H9 (cell line): ENCODE measurements at regions not wholly inside any gene's neighbourhood (a gene's known extent, or its start where the extent isn't known, plus 50 kb on each side); places are given as distances from the start of the nearest gene placed in this dataset.

ENCODE experiments used
- DNase-seq: peaks from one replicate; pipeline ENCODE4 v3.0.0-alpha.2; 2017
- H2AFZ ChIP-seq: one replicate; pipeline ENCODE4 v1.6.1; 2013; ENCODE audit warnings: mild to moderate bottlenecking, low read length, control low read depth, moderate library complexity
- H2AK5ac ChIP-seq: 2 replicates; pipeline ENCODE4 v1.6.1; 2013; ENCODE audit warnings: low read length, control low read depth, mixed read lengths; ENCODE audit not compliant: insufficient read length
- H2BK120ac ChIP-seq: one replicate; pipeline ENCODE4 v1.6.1; 2013; ENCODE audit warnings: low read depth, mild to moderate bottlenecking, low read length, control low read depth, inconsistent platforms; ENCODE audit not compliant: poor library complexity, severe bottlenecking
- H2BK12ac ChIP-seq: 2 replicates; pipeline ENCODE4 v1.6.1; 2013; ENCODE audit warnings: low read length, control low read depth, mixed read lengths, low read depth; ENCODE audit not compliant: insufficient read length
- H2BK15ac ChIP-seq: 2 replicates; pipeline ENCODE4 v1.6.1; 2013; ENCODE audit warnings: low read depth, low read length, control low read depth
- H2BK20ac ChIP-seq: one replicate; pipeline ENCODE4 v1.6.1; 2013; ENCODE audit warnings: low read depth, mild to moderate bottlenecking, low read length, control low read depth, inconsistent platforms; ENCODE audit not compliant: poor library complexity, severe bottlenecking
- H2BK5ac ChIP-seq: 2 replicates; pipeline ENCODE4 v1.6.1; 2013; ENCODE audit warnings: low read length, control low read depth, mixed read lengths; ENCODE audit not compliant: insufficient read length
- H3K14ac ChIP-seq: 2 replicates; pipeline ENCODE4 v1.6.1; 2013; ENCODE audit warnings: low read length, control low read depth; ENCODE audit not compliant: insufficient read depth
- H3K18ac ChIP-seq: 2 replicates; pipeline ENCODE4 v1.6.1; 2013; ENCODE audit warnings: low read depth, mild to moderate bottlenecking, mixed read lengths, low read length, control low read depth; ENCODE audit not compliant: insufficient read length
- H3K23ac ChIP-seq: 2 replicates; pipeline ENCODE4 v1.6.1; 2013; ENCODE audit warnings: low read length, control low read depth, mixed read lengths, low read depth; ENCODE audit not compliant: insufficient read length
- H3K23me2 ChIP-seq: 2 replicates; pipeline ENCODE4 v1.6.1; 2013; ENCODE audit warnings: low read depth, mild to moderate bottlenecking, mixed read lengths, low read length, control low read depth; ENCODE audit not compliant: insufficient read length, poor library complexity, severe bottlenecking
- H3K27ac ChIP-seq: 2 replicates; pipeline ENCODE4 v1.5.1; 2013; ENCODE audit warnings: low read length, control low read depth, mixed read lengths, low read depth; ENCODE audit not compliant: insufficient read length
- H3K27me3 ChIP-seq: 2 replicates; pipeline ENCODE4 v1.6.1; 2013; ENCODE audit warnings: low read length, control low read depth, inconsistent platforms; ENCODE audit not compliant: insufficient read depth
- H3K4ac ChIP-seq: 2 replicates; pipeline ENCODE4 v1.6.1; 2013; ENCODE audit warnings: low read depth, mild to moderate bottlenecking, control low read depth, inconsistent platforms, low read length, moderate library complexity
- H3K4me1 ChIP-seq: 2 replicates; pipeline ENCODE4 v1.6.1; 2013; ENCODE audit warnings: low read length, control low read depth, inconsistent platforms; ENCODE audit not compliant: insufficient read depth
- H3K4me2 ChIP-seq: 2 replicates; pipeline ENCODE4 v1.6.1; 2013; ENCODE audit warnings: low read length, control low read depth, mixed read lengths; ENCODE audit not compliant: insufficient read length, insufficient read depth
- H3K56ac ChIP-seq: 2 replicates; pipeline ENCODE4 v1.6.1; 2013; ENCODE audit warnings: low read depth, mild to moderate bottlenecking, mixed read lengths, low read length, control low read depth; ENCODE audit not compliant: insufficient read length
- H3K79me1 ChIP-seq: 2 replicates; pipeline ENCODE4 v1.6.1; 2013; ENCODE audit warnings: low read depth, mild to moderate bottlenecking, moderate library complexity, low read length, control low read depth, inconsistent platforms; ENCODE audit not compliant: insufficient read depth, poor library complexity, severe bottlenecking
- H3K79me2 ChIP-seq: 2 replicates; pipeline ENCODE4 v1.6.1; 2013; ENCODE audit warnings: low read length, control low read depth, inconsistent platforms; ENCODE audit not compliant: insufficient read depth
- H3K9ac ChIP-seq: 2 replicates; pipeline ENCODE4 v1.6.1; 2013; ENCODE audit warnings: low read length, control low read depth, mixed read lengths; ENCODE audit not compliant: insufficient read length; ENCODE audit errors: extremely low read depth
- H3K9me3 ChIP-seq: one replicate; pipeline ENCODE4 v1.6.1; 2013; ENCODE audit warnings: low read depth, low read length, inconsistent platforms; ENCODE audit not compliant: control insufficient read depth
- H3T11ph ChIP-seq: one replicate; pipeline ENCODE4 v1.6.1; 2013; ENCODE audit warnings: mild to moderate bottlenecking, low read length, control low read depth, inconsistent platforms
- H4K20me1 ChIP-seq: one replicate; pipeline ENCODE4 v1.6.1; 2013; ENCODE audit not compliant: control insufficient read depth, insufficient read length, insufficient read depth
- H4K5ac ChIP-seq: 2 replicates; pipeline ENCODE4 v1.6.1; 2013; ENCODE audit warnings: low read depth, mild to moderate bottlenecking, mixed read lengths, low read length, control low read depth; ENCODE audit not compliant: insufficient read length
- H4K8ac ChIP-seq: replicated peaks from 2 replicates; pipeline ENCODE4 v1.6.1; 2013; ENCODE audit warnings: low read length, control low read depth, mixed read lengths, low read depth; ENCODE audit not compliant: insufficient read length
- H4K91ac ChIP-seq: 2 replicates; pipeline ENCODE4 v1.6.1; 2013; ENCODE audit warnings: low read depth, mild to moderate bottlenecking, moderate library complexity, mixed read lengths, low read length, control low read depth; ENCODE audit not compliant: insufficient read length
- H3K27ac Mint-ChIP-seq, 3 experiments: 2 replicates in 2 of 3; 3 replicates in 1 of 3; pipeline ENCODE4 v1.8.0; 2020 to 2021; ENCODE audit warnings: mixed read lengths in 3 of 3, mild to moderate bottlenecking in 1 of 3, moderate library complexity in 1 of 3
- H3K27me3 Mint-ChIP-seq: 2 replicates; pipeline ENCODE4 v1.8.0; 2021; ENCODE audit warnings: low read depth, mild to moderate bottlenecking, moderate library complexity, mixed read lengths
- H3K36me3 Mint-ChIP-seq, 3 experiments: 2 replicates in 2 of 3; 3 replicates in 1 of 3; pipeline ENCODE4 v1.8.0; 2020 to 2021; ENCODE audit warnings: low read depth in 3 of 3, mixed read lengths in 3 of 3; ENCODE audit not compliant: insufficient read depth in 1 of 3
- H3K4me1 Mint-ChIP-seq, 2 experiments: 2 replicates each; pipeline ENCODE4 v1.8.0; 2020; ENCODE audit warnings: mixed read lengths in 2 of 2
- H3K4me3 Mint-ChIP-seq, 2 experiments: 2 replicates in 1 of 2; 3 replicates in 1 of 2; pipeline ENCODE4 v1.8.0; 2020 to 2021; ENCODE audit warnings: mild to moderate bottlenecking in 2 of 2, mixed read lengths in 2 of 2, moderate library complexity in 1 of 2
- H3K9me3 Mint-ChIP-seq, 2 experiments: 2 replicates in 1 of 2; 3 replicates in 1 of 2; pipeline ENCODE4 v1.8.0; 2020; ENCODE audit warnings: mild to moderate bottlenecking in 2 of 2, mixed read lengths in 2 of 2, moderate library complexity in 1 of 2
- CTCF ChIP-seq: fragments of 200-600 bp; sonication (generic); conservative IDR thresholded peaks from 3 replicates; pipeline ENCODE4 v1.8.0; 2021; ENCODE audit warnings: antibody characterized with exemption, mild to moderate bottlenecking
- WGBS: extraction: QIAGEN DNeasy Blood & Tissue Kit; methylation state at CpG from one replicate; pipeline ENCODE4 v1.1.7; 2013; ENCODE audit warnings: missing lambda C conversion rate, low lambda C conversion rate, mixed read lengths; ENCODE audit not compliant: insufficient read length; ENCODE audit errors: extremely low coverage; 5-methylcytosine and 5-hydroxymethylcytosine counted together

- Histone ChIP-seq H3K18ac (no peak overlapping the region), H3T11ph (no peak overlapping the region), H3K79me2 (no peaks in the 10 kb centered on the region), H2BK15ac (no peak overlapping the region), H2AK5ac (no peak overlapping the region), H3K23me2 (no peaks in the 10 kb centered on the region), H3K79me1 (no peaks in the 10 kb centered on the region), H3K4me1 (no peaks in the 10 kb centered on the region), H3K56ac (no peak overlapping the region), H2BK120ac (no peak overlapping the region), H3K4ac (no peak overlapping the region), H4K20me1 (no peaks in the 10 kb centered on the region), H4K5ac (no peak overlapping the region), H3K9ac (no peak overlapping the region), H4K8ac (no peak overlapping the region), H3K23ac (no peak overlapping the region), H2BK20ac (no peak overlapping the region), H3K9me3 (no peaks in the 10 kb centered on the region), H3K14ac (no peak overlapping the region), H4K91ac (no peak overlapping the region), H3K27me3 (no peaks in the 10 kb centered on the region), H2BK5ac (no peak overlapping the region), H3K4me2 (no peak overlapping the region), H2AFZ (no peak overlapping the region), H3K27ac (no peak overlapping the region), H2BK12ac (no peak overlapping the region)
- H3K27ac Mint-ChIP-seq, result no peak overlapping the region
- TF ChIP-seq CTCF, result no peak
- no peak for DNase-seq
- no peaks in the 10 kb centered on the region for H3K36me3 Mint-ChIP-seq
- WGBS, result no CpG with 5 or more reads among the region's 10 CpGs
- 0 out of 4 replicates have a peak, but pooled peaks cover 0 to 2% of the 10 kb centered on the region in 2 experiments for H3K4me1 Mint-ChIP-seq
- H3K9me3 Mint-ChIP-seq, result no peaks in the 10 kb centered on the region
- H3K4me3 Mint-ChIP-seq, result no peak overlapping the region
- no peaks in the 10 kb centered on the region for H3K27me3 Mint-ChIP-seq
Observed at GRCh38 chr21:27586986-27587385, 620.1 kb upstream of the ADAMTS5 start.
